ENCODE measurements at regions not wholly inside any gene's neighbourhood (a gene's known extent, or its start where the extent isn't known, plus 50 kb on each side); places are given as distances from the start of the nearest gene placed in this dataset.

GRCh38 chr4:10205223-10205622 is 88.6 kb upstream of the WDR1 start:
- H3K27me3 ChIP-seq, result no peaks in the 10 kb centered on the region
- no peak overlapping the region for H3K27ac ChIP-seq
- H3K4me3 ChIP-seq, result no peak overlapping the region
- intact Hi-C loops (cut with DNase I; ENCODE audit: low total_unique reads), result no loop called here
- DNase-seq, result no peak
- no peaks in the 10 kb centered on the region for H3K9me3 ChIP-seq
- H3K4me1 ChIP-seq, result no peaks in the 10 kb centered on the region
- no peak for TF ChIP-seq CTCF (IDR thresholded peaks at IDR 0.05)
- H3K36me3 ChIP-seq, result no peaks in the 10 kb centered on the region

GRCh38 chr4:10204401-10205058 is 87.9 kb upstream of the WDR1 start:
- Histone ChIP-seq H3K4me3 (no peak overlapping the region), H3K9me3 (no peaks in the 10 kb centered on the region), H3K4me1 (no peaks in the 10 kb centered on the region), H3K36me3 (no peaks in the 10 kb centered on the region), H3K27ac (no peak overlapping the region), H3K27me3 (no peaks in the 10 kb centered on the region)
- intact Hi-C loops (cut with DNase I; ENCODE audit: low total_unique reads), result no loop called here
- DNase-seq, result no peak
- TF ChIP-seq CTCF (IDR thresholded peaks at IDR 0.05), result no peak

- intact Hi-C loops (cut with DNase I; ENCODE audit: low total_unique reads), result no loop called here
- TF ChIP-seq CTCF (IDR thresholded peaks at IDR 0.05), result no peak
- DNase-seq, result no peak
Observed at GRCh38 chr4:10203851-10204250, 87.3 kb upstream of the WDR1 start.

GRCh38 chr4:10201381-10202223 is 85.0 kb upstream of the WDR1 start:
- Histone ChIP-seq H3K9me3 (no peaks in the 10 kb centered on the region), H3K4me1 (no peaks in the 10 kb centered on the region), H3K27ac (no peak overlapping the region), H3K4me3 (no peak overlapping the region), H3K36me3 (no peaks in the 10 kb centered on the region), H3K27me3 (no peaks in the 10 kb centered on the region)
- no peak for DNase-seq
- no peak for TF ChIP-seq CTCF (IDR thresholded peaks at IDR 0.05)
- intact Hi-C loops (cut with DNase I; ENCODE audit: low total_unique reads), result no loop called here

More at GRCh38 chr4:10203851-10204250, 87.3 kb upstream of the WDR1 start:
- Histone ChIP-seq H3K27me3 (no peaks in the 10 kb centered on the region), H3K27ac (no peak overlapping the region), H3K36me3 (no peaks in the 10 kb centered on the region), H3K4me3 (no peak overlapping the region), H3K9me3 (no peaks in the 10 kb centered on the region), H3K4me1 (no peaks in the 10 kb centered on the region)

- Histone ChIP-seq H3K4me1 (no peaks in the 10 kb centered on the region), H3K36me3 (no peaks in the 10 kb centered on the region)
- intact Hi-C loops (cut with DNase I; ENCODE audit: low total_unique reads), result no loop called here
Observed at GRCh38 chr4:10200869-10201268, 84.3 kb upstream of the WDR1 start.

More at GRCh38 chr4:10200869-10201268, 84.3 kb upstream of the WDR1 start:
- Histone ChIP-seq H3K4me3 (no peak overlapping the region), H3K9me3 (no peaks in the 10 kb centered on the region), H3K27me3 (no peaks in the 10 kb centered on the region), H3K27ac (no peak overlapping the region)
- no peak for TF ChIP-seq CTCF (IDR thresholded peaks at IDR 0.05)
- DNase-seq, result no peak

Measured in tibial artery (tissue), 4 donors.